ENCODE measurements at regions not wholly inside any gene's neighbourhood (a gene's known extent, or its start where the extent isn't known, plus 50 kb on each side); places are given as distances from the start of the nearest gene placed in this dataset.

- no peak for DNase-seq
Measured at GRCh38 chr17:33516645-33517044, 223.6 kb upstream of the ASIC2 start.

GRCh38 chr17:33517746-33518145 is 224.7 kb upstream of the ASIC2 start:
- no peak for DNase-seq

- DNase-seq: no peak
Measured at GRCh38 chr17:33519692-33520091, 226.6 kb upstream of the ASIC2 start.

GRCh38 chr17:33520426-33521330 is 227.6 kb upstream of the ASIC2 start:
- peak; percentile 28 for DNase-seq

GRCh38 chr17:33521784-33522183 is 228.7 kb upstream of the ASIC2 start:
- DNase-seq: no peak

GRCh38 chr17:33522623-33523022 is 229.5 kb upstream of the ASIC2 start:
- DNase-seq: no peak

GRCh38 chr17:33523577-33523981 is 230.5 kb upstream of the ASIC2 start:
- no peak for DNase-seq

- DNase-seq: no peak
Measured at GRCh38 chr17:33525186-33525585, 232.1 kb upstream of the ASIC2 start.

GRCh38 chr17:33526717-33527116 is 233.6 kb upstream of the ASIC2 start:
- no peak for DNase-seq

GRCh38 chr17:33527290-33527689 is 234.2 kb upstream of the ASIC2 start:
- DNase-seq: no peak

- DNase-seq: no peak
Measured at GRCh38 chr17:33528846-33529245, 235.8 kb upstream of the ASIC2 start.

- no peak for DNase-seq
Measured at GRCh38 chr17:33529816-33530215, 236.7 kb upstream of the ASIC2 start.

- DNase-seq: no peak
Measured at GRCh38 chr17:33531311-33531710, 238.2 kb upstream of the ASIC2 start.

GRCh38 chr17:33534087-33534486 is 241.0 kb upstream of the ASIC2 start:
- no peak for DNase-seq

- no peak for DNase-seq
Measured at GRCh38 chr17:33545124-33545523, 252.0 kb upstream of the ASIC2 start.

GRCh38 chr17:33550261-33550660 is 257.2 kb upstream of the ASIC2 start:
- DNase-seq: no peak

GRCh38 chr17:33551075-33551474 is 258.0 kb upstream of the ASIC2 start:
- no peak for DNase-seq

- DNase-seq: no peak
Measured at GRCh38 chr17:33551911-33552310, 258.8 kb upstream of the ASIC2 start.

- no peak for DNase-seq
Measured at GRCh38 chr17:33560165-33560564, 267.1 kb upstream of the ASIC2 start.

- no peak for DNase-seq
Measured at GRCh38 chr17:33560871-33561270, 267.8 kb upstream of the ASIC2 start.

GRCh38 chr17:33561569-33562334 is 268.7 kb upstream of the ASIC2 start:
- no peak for DNase-seq

GRCh38 chr17:33562792-33563191 is 269.7 kb upstream of the ASIC2 start:
- DNase-seq: no peak

- no peak for DNase-seq
Measured at GRCh38 chr17:33564146-33564545, 271.1 kb upstream of the ASIC2 start.

GRCh38 chr17:33567223-33567622 is 274.1 kb upstream of the ASIC2 start:
- DNase-seq: no peak
